Transverse colon (tissue), 4 donors: ENCODE measurements at regions not wholly inside any gene's neighbourhood (a gene's known extent, or its start where the extent isn't known, plus 50 kb on each side); places are given as distances from the start of the nearest gene placed in this dataset.
"Not testable (repeated sequence)": the region's sequence is repeated elsewhere in the genome, so short reads cannot be mapped to it uniquely, and the experiment has no call there.

Experiments
- DNase-seq: peaks from one replicate; pipeline ENCODE4 v3.0.0-alpha.2; 2019
- H3K27ac ChIP-seq, 4 donors: fragments of 200-600 bp; sonication (generic); 2 replicates each; pipeline ENCODE4 v1.5.1; 2016 to 2018; ENCODE audit warnings: inconsistent platforms in 4 of 4
- H3K27me3 ChIP-seq: fragments of 200-600 bp; sonication (generic); 2 replicates; pipeline ENCODE4 v1.5.1; 2017; ENCODE audit warnings: inconsistent platforms
- H3K36me3 ChIP-seq, 4 donors: fragments of 200-600 bp; sonication (generic); 2 replicates each; pipeline ENCODE4 v1.5.1; 2017 to 2019; ENCODE audit warnings: inconsistent platforms in 4 of 4
- H3K4me1 ChIP-seq, 4 donors: fragments of 200-600 bp; sonication (generic); 2 replicates each; pipeline ENCODE4 v1.5.1; 2017 to 2020; ENCODE audit warnings: inconsistent platforms in 4 of 4
- H3K4me3 ChIP-seq, 4 donors: fragments of 200-600 bp; sonication (generic); 1 replicate in 1 of 4; 2 replicates in 3 of 4; pipeline versions ENCODE4 v1.5.1 to v1.6.1; 2017 to 2019; ENCODE audit warnings: inconsistent platforms in 4 of 4
- H3K9me3 ChIP-seq, 2 donors: fragments of 200-600 bp; sonication (generic); 2 replicates each; pipeline ENCODE4 v1.5.1; 2017 to 2019; ENCODE audit warnings: inconsistent platforms in 2 of 2
- CTCF ChIP-seq, 5 experiments: fragments of 200-600 bp in 3 of 5; fragments of 450-650 bp in 2 of 5; sonication (generic) in 3 of 5; IDR thresholded peaks; 1 replicate in 2 of 5; 2 replicates in 3 of 5; pipeline ENCODE4 v1.5.1; 2016 to 2017; ENCODE audit warnings: antibody characterized with exemption in 5 of 5, inconsistent platforms in 3 of 5, mild to moderate bottlenecking in 2 of 5, moderate library complexity in 1 of 5
- EP300 ChIP-seq: sonication (generic); formaldehyde crosslinking; IDR thresholded peaks from one replicate; pipeline ENCODE4 v1.6.1; 2017; ENCODE audit warnings: antibody characterized with exemption, low read depth
- POLR2A ChIP-seq: fragments of 450-650 bp; IDR thresholded peaks from one replicate; pipeline ENCODE4 v1.6.1; 2016; ENCODE audit warnings: antibody characterized with exemption, mild to moderate bottlenecking, moderate library complexity
- POLR2AphosphoS5 ChIP-seq, 3 donors: sonication (generic); formaldehyde crosslinking; IDR thresholded peaks; one replicate each; pipeline ENCODE4 v1.6.1; 2016; ENCODE audit warnings: antibody characterized with exemption in 3 of 3
- WGBS, 2 donors: methylation state at CpG; one replicate each; pipeline ENCODE4 v1.1.5; 2018; ENCODE audit warnings: low coverage in 1 of 2; 5-methylcytosine and 5-hydroxymethylcytosine counted together
- in situ Hi-C, 4 donors: fragments of 200-750 bp; cut with MboI; loops; one replicate each; pipeline versions ENCODE4 v1.15.0 to v1.15.1; 2017; ENCODE audit warnings: low sequenced_read_pairs in 3 of 4, low pct_ligation_motif_present in 1 of 4, low pct_unique_long_range_greater_than_20kb in 1 of 4
- intact Hi-C: fragments of 100-400 bp; cut with DNase I; formaldehyde crosslinking; loops from one replicate; pipeline ENCODE4 v1.15.1; 2023; ENCODE audit warnings: low total_unique reads

GRCh38 chr20:53773792-53774401 lies 180.3 kb upstream of the ZNF217 start:
- WGBS, 2 donors: 16 to 22% methylated on average over 1 of the region's 1 CpG
- no peaks in the 10 kb centered on the region for H3K36me3 ChIP-seq
- DNase-seq: no peak
- no peaks in the 10 kb centered on the region for H3K27me3 ChIP-seq
- in situ Hi-C loops: no loop called here
- intact Hi-C loops: no loop called here
- H3K4me1 ChIP-seq: peaks cover 0 to 22% (median 13%) of the 10 kb centered on the region in 4 donors
- no peaks in the 10 kb centered on the region for H3K9me3 ChIP-seq
- TF ChIP-seq POLR2AphosphoS5 (IDR thresholded peaks at IDR 0.05): peak in 1 of 3 donors; percentile 17
- TF ChIP-seq EP300: no peak
- peak overlapping the region; percentile 38 to 60 (median 56) for H3K27ac ChIP-seq
- no peak overlapping the region for H3K4me3 ChIP-seq

GRCh38 chr20:53773066-53773791 lies 179.6 kb upstream of the ZNF217 start:
- 84 to 87% methylated on average over 8 to 10 of the region's 10 CpGs for WGBS, 2 donors
- H3K9me3 ChIP-seq, H3K36me3 ChIP-seq, H3K27me3 ChIP-seq, intact Hi-C loops, DNase-seq, in situ Hi-C loops, H3K4me3 ChIP-seq: not testable (repeated sequence)
- Histone ChIP-seq H3K4me1 (peaks cover 0 to 25% (median 13%) of the 10 kb centered on the region in 4 donors), H3K27ac (peak overlapping the region; percentile 38 to 60 (median 52))

- Histone ChIP-seq H3K9me3 (no peaks in the 10 kb centered on the region), H3K4me1 (peaks cover 5 to 24% (median 10%) of the 10 kb centered on the region in 4 donors), H3K27ac (no peak overlapping the region), H3K4me3 (no peak overlapping the region), H3K27me3 (no peaks in the 10 kb centered on the region), H3K36me3 (no peaks in the 10 kb centered on the region)
- in situ Hi-C loops (no loop called here), intact Hi-C loops (no loop called here)
- no peak for TF ChIP-seq POLR2AphosphoS5 (IDR thresholded peaks at IDR 0.05)
- no peak for TF ChIP-seq CTCF (IDR thresholded peaks at IDR 0.05)
- TF ChIP-seq EP300: no peak
- TF ChIP-seq POLR2A: no peak
- WGBS, 2 donors: 38 to 43% methylated on average over 5 of the region's 5 CpGs
- DNase-seq: no peak
These were observed 175.4 kb upstream of the ZNF217 start for GRCh38 chr20:53769041-53769440.

- no peaks in the 10 kb centered on the region for H3K36me3 ChIP-seq
- H3K4me3 ChIP-seq: no peak overlapping the region
- no peak for DNase-seq
- TF ChIP-seq EP300: no peak
- no peak for TF ChIP-seq POLR2AphosphoS5 (IDR thresholded peaks at IDR 0.05)
- TF ChIP-seq CTCF (IDR thresholded peaks at IDR 0.05): no peak
- no peak for TF ChIP-seq POLR2A
- in situ Hi-C loops (no loop called here), intact Hi-C loops (no loop called here)
- H3K4me1 ChIP-seq: peaks cover under 1 to 24% (median 11%) of the 10 kb centered on the region in 4 donors
- H3K9me3 ChIP-seq: no peaks in the 10 kb centered on the region
- H3K27me3 ChIP-seq: no peaks in the 10 kb centered on the region
- H3K27ac ChIP-seq: no peak overlapping the region
- WGBS, 2 donors: 83 to 100% methylated on average over 1 to 4 of the region's 4 CpGs
These were observed 174.7 kb upstream of the ZNF217 start for GRCh38 chr20:53768329-53768728.

- Histone ChIP-seq H3K4me3 (no peak overlapping the region), H3K4me1 (peaks cover 0 to 26% (median 15%) of the 10 kb centered on the region in 4 donors), H3K27me3 (no peaks in the 10 kb centered on the region), H3K27ac (no peak overlapping the region), H3K36me3 (no peaks in the 10 kb centered on the region), H3K9me3 (no peaks in the 10 kb centered on the region)
- WGBS, 2 donors: 61 to 87% methylated on average over 2 to 6 of the region's 6 CpGs
- DNase-seq: no peak
- intact Hi-C loops: no loop called here
- TF ChIP-seq EP300 (no peak), CTCF (IDR thresholded peaks at IDR 0.05) (no peak), POLR2AphosphoS5 (IDR thresholded peaks at IDR 0.05) (no peak), POLR2A (no peak)
- in situ Hi-C loops: no loop called here
These were observed 173.7 kb upstream of the ZNF217 start for GRCh38 chr20:53767206-53767930.
